Dermis microvascular lymphatic vessel endothelial cell (primary cell): ENCODE measurements at regions not wholly inside any gene's neighbourhood (a gene's known extent, or its start where the extent isn't known, plus 50 kb on each side); places are given as distances from the start of the nearest gene placed in this dataset.

ENCODE experiments used
- DNase-seq, 2 donors: peaks; one replicate each; pipeline versions ENCODE4 v3.0.0 to v3.0.0-alpha.2; 2010; ENCODE audit warnings: low read depth in 2 of 2

DNA sequence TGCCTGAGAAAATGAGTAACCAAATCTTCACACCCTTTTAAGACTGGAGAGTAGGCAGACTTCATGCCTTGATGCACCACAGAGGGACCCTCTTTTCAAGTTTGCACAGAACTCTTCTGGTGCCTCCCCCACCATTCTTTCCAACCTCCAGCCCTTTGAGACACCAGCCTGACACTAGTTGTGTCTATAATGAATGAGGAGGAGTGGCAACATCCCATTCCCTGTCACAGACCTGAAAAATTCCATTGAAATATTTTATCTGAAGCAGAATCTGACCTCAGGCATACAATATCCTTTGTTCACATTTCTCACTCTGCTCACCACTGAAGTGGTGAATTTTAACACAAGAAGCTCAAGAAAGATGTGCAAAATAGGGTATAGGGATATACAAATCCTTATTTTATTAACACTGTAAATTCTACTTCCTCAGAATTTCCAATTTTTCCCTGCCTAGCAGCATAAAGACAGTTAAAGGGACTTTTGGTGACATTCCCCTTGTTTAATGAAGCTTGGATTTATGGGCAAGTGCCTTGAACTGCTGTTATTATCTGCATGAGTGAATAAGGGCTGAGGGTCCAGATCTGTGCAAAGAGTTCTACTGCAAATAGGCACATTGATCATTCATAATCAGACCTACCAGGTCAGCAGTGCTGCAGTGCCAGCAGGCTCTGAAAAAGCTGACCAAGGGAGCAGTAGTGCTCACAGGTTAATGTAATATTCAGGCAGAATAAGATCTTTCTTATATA, 149.9 kb upstream of the PAQR3 start:
- no peak for DNase-seq

GRCh38 chr4:79087071-79087470, 147.8 kb upstream of the PAQR3 start:
- DNase-seq = no peak

GRCh38 chr4:79083406-79084010, 144.3 kb upstream of the PAQR3 start:
- no peak for DNase-seq

DNA sequence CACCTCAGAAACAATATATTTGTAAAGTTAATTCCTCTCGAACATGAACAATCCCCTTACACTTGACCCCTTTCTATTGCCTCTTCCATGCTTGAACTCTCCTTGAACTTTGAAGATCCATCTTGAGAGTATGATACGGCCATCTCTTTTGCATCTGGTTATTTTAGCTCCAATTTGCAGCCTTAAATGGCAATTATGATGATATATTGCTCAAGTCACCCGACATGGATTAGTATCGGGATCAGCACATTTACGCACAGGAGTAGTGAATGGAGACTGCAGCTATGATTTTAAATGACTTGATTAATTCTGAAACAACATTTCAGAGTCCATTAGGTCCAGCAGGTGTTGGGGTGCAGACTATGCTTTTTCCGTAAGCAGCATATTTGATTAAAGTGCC, 143.8 kb upstream of the PAQR3 start:
- DNase-seq = no peak

DNA sequence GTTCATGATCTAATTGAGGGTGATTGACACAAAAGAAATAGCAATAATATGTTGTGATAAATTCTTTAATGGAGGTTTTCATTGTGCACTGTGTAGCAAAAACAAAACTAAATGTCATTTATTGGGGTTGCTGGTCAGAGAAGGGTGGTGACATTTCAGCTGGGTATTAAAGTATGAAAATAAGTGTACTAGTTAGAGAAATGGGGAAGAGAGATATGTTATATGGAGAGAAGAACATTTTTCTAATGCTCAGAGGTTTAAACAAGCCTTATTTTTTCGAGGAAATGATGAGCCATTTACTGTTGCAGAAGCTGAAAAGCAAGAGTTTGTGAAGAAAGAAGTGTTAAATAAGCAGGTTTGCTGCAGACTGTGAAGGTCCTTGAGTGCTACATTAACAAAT, 142.7 kb upstream of the PAQR3 start:
- DNase-seq = no peak

- DNase-seq = no peak
Observed at GRCh38 chr4:79078339-79078738, 139.1 kb upstream of the PAQR3 start.

GRCh38 chr4:79074040-79074439, 134.8 kb upstream of the PAQR3 start:
- no peak for DNase-seq

- DNase-seq = no peak
Observed at GRCh38 chr4:79073471-79073870, 134.2 kb upstream of the PAQR3 start.

- DNase-seq = no peak
Observed at GRCh38 chr4:79065262-79065661, 126.0 kb upstream of the PAQR3 start.

DNA sequence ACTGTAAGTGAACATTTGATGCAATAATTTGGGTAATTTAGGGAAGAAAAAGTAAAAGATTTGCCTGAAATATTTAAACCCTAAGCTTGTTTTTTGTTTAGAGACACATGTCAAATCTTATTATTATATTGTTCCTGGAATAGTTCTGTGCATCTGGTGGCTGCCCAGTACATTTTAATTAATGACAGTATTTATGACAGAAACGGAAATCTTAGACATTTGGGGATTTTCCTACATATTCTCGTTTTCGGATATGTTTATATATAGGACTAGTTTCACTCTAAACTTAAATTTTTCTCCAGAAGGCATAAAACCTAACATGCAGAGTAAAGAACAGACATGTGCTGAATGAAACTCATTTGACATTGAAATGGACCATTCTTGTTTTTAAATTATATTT, 125.6 kb upstream of the PAQR3 start:
- DNase-seq = no peak

GRCh38 chr4:79059631-79060399, 120.6 kb upstream of the PAQR3 start:
- DNase-seq = no peak

- no peak for DNase-seq
Observed at GRCh38 chr4:79057772-79058171, 118.5 kb upstream of the PAQR3 start.

DNA sequence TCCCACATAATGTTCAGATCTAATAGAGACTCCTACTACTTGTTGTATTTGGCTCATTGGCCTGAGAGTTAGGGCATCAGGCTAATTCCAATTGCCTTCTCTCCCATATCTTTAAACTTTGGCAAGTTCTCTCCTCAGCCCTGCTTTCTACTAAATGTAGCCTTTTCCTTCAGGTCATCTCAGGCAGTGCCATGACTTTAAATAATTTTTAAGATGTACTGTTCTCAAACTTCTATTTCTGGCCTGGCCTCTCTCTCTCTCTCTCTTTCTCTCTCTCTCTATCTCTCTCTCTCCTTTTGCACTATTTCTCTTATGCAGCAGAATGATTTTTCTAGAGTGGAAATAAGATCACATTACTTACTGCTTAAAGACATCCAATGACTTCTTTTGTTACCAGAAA, 114.5 kb upstream of the PAQR3 start:
- DNase-seq = no peak

- no peak for DNase-seq
Observed at GRCh38 chr4:79050541-79050880, 111.3 kb upstream of the PAQR3 start.

- no peak for DNase-seq
Observed at GRCh38 chr4:79049840-79050540, 110.8 kb upstream of the PAQR3 start.

DNA sequence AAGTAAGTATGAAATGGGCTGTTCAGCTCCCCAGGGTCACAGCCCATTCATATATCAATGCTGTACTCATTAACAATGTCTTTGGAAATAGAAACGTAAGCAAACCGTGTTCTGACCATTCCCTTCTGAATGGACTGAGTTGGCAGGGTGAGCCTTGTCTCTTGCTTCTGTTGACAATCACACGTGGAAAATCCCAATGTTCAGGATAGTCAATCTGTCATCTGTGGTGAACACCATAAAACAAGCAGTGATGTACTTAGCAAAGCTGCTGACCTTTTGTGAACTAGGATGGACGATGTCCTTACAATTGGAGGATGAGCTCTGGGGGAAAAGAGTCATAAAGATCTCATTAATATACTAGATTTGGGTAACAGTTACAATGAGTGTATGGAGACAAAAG, 109.6 kb upstream of the PAQR3 start:
- no peak for DNase-seq

DNA sequence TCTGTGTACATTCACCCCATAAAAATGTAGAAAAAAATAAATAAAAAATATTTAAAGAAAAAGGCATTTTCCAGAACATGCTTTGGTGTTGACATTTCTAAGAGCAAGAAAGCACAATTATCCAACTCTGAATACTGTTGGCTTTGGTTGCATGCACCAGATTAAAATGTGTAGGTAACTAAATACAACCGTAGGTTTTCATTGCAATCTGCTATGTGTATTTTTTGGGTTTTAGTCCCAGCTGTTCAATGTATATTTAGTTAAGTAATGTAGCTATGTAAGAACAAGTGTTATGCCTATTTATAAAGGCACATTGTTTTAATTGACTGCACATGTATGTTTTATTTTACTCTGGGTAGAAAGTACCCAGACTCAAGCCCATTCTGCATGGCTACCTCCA, 108.1 kb upstream of the PAQR3 start:
- DNase-seq = no peak

DNA sequence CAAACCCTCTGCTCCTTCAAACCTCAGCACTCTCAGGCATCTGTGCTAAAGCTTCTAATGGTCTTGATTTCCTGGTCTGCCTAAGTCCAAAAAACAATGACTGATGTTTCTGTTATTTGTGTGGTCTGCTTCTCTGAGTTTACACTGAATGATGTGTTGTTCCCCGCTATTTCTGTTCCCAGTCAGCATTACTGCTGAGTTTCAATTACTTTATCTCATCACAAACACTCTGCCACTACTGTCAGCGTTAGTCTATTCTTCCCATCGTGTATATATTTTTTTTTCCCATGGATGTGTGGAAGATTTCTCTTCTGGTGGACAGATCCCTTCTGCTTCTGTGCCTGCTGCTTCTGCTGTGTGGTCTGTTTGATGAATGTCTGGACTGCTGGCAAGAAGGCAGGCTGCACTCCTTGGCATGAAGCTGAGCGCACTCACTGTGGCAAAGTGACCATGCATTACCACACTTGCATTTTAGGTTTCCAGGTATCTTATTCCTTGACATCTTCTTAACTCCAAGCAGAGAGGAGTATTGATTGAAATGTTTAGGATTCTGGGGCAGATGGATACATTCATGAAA, 106.9 kb upstream of the PAQR3 start:
- no peak for DNase-seq

DNA sequence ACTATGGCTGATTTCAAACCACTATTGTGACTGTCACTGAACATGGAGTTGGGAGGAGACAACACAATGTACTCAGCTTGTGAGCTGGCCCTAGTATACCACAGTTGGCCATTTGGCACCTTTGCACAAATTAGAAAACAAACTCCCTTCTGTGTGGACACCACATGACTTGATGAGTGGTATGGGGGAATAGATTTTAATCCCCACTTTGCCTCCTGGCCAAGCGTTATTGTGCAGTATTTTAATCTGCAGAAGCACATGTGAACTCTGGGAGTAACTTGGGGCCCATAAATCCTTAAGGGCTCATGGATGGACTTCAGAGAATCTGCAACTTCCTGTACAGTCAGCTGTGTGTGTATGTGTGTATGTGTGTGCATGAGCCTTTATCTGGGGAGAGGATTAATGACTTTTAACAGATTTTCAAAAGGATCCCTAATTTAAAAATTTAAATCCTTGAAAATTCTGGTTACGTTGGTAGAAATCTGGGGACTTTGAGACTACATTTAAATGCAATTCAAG, 105.0 kb upstream of the PAQR3 start:
- DNase-seq = no peak

DNA sequence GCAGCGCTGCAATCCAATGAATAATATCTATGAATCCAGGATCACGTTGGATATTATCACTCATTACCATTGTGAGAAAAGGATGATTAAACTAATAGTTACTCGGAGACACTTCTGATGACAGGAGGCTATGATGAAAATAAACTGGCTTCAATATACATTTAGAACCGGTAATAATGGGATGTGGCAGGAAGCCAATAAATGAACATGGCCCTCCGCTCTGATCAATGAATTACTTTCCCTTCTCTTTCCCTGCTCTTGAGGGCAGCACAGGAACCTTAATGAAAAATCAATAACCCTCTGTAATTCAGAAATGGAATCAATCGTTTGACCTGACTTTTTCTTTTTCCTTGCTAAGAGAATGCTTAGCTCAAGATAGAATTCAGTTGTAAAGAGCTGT, 103.9 kb upstream of the PAQR3 start:
- DNase-seq = no peak

DNA sequence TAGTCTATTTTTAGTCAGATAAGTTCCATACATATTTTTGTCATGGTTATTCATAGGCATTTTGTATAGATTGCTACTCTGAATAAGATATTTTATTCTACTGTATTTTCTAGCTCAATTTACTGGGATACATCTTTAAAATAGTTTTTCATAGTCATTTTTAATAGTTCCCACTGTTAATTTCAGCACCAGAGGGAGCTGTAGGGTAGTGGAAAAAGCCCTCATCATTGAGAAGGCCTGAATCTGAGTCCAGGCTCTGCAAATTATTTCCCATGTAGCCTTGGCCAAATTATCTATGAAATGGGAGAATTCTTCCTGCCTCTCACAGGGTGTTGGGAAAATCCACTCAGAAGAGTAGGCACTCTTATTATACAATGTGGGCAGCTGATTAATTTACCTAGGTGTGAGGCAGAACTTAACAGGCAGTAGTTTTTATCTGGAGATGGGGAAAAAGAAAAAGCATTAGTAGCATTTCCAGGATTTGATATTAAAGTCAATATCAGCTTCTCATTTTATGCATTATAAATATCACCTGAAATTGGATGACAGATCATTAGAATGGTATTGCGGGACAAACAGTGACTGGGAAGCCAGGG, 102.9 kb upstream of the PAQR3 start:
- DNase-seq = peak in 1 of 2 donors; percentile 30
